Esophagus muscularis mucosa (tissue), 4 donors: ENCODE measurements at regions not wholly inside any gene's neighbourhood (a gene's known extent, or its start where the extent isn't known, plus 50 kb on each side); places are given as distances from the start of the nearest gene placed in this dataset.

ENCODE experiments used
- DNase-seq: peaks from one replicate; pipeline ENCODE4 v3.0.0-alpha.2; 2017; ENCODE audit errors: extremely low spot score
- H3K27ac ChIP-seq, 4 donors: fragments of 200-600 bp; sonication (generic); replicated peaks in 1 of 4; 1 replicate in 3 of 4; 2 replicates in 1 of 4; pipeline ENCODE4 v1.5.1; 2016 to 2019; ENCODE audit warnings: mild to moderate bottlenecking in 1 of 4
- H3K27me3 ChIP-seq, 4 donors: fragments of 200-600 bp; sonication (generic); one replicate each; pipeline versions ENCODE4 v1.5.1 to v1.6.0; 2016 to 2019
- H3K36me3 ChIP-seq, 4 donors: fragments of 200-600 bp; sonication (generic); one replicate each; pipeline ENCODE4 v1.5.1; 2016 to 2019
- H3K4me1 ChIP-seq, 4 donors: fragments of 200-600 bp; sonication (generic); one replicate each; pipeline ENCODE4 v1.5.1; 2016 to 2019
- H3K4me3 ChIP-seq, 4 donors: fragments of 200-600 bp; sonication (generic); 1 replicate in 2 of 4; 2 replicates in 2 of 4; pipeline ENCODE4 v1.5.1; 2016 to 2019; ENCODE audit warnings: mild to moderate bottlenecking in 4 of 4, moderate library complexity in 1 of 4
- H3K9me3 ChIP-seq, 4 donors: fragments of 200-600 bp; sonication (generic); 1 replicate in 3 of 4; 2 replicates in 1 of 4; pipeline ENCODE4 v1.5.1; 2016 to 2019
- EP300 ChIP-seq: sonication (generic); formaldehyde crosslinking; IDR thresholded peaks from one replicate; pipeline ENCODE4 v1.6.1; 2017; ENCODE audit warnings: antibody characterized with exemption
- POLR2A ChIP-seq: fragments of 450-650 bp; IDR thresholded peaks from one replicate; pipeline ENCODE4 v1.6.1; 2017; ENCODE audit warnings: antibody characterized with exemption, moderate library complexity, mild to moderate bottlenecking, low read depth
- POLR2AphosphoS5 ChIP-seq, 2 donors: sonication (generic); formaldehyde crosslinking; IDR thresholded peaks; one replicate each; pipeline ENCODE4 v1.6.1; 2017; ENCODE audit warnings: antibody characterized with exemption in 2 of 2
- WGBS: methylation state at CpG from one replicate; pipeline ENCODE4 v1.1.5; 2018; 5-methylcytosine and 5-hydroxymethylcytosine counted together
- intact Hi-C: fragments of 100-400 bp; cut with DNase I; formaldehyde crosslinking; loops from one replicate; pipeline ENCODE4 v1.15.1; 2023
- TF ChIP-seq, protein P1 (sequence below), 3 experiments: fragments of 200-600 bp in 2 of 3; fragments of 450-650 bp in 1 of 3; sonication (generic) in 2 of 3; IDR thresholded peaks; one replicate each; pipeline ENCODE4 v1.5.1; 2017 to 2019; ENCODE audit warnings: antibody characterized with exemption in 3 of 3, mild to moderate bottlenecking in 2 of 3, moderate library complexity in 1 of 3

DNA sequence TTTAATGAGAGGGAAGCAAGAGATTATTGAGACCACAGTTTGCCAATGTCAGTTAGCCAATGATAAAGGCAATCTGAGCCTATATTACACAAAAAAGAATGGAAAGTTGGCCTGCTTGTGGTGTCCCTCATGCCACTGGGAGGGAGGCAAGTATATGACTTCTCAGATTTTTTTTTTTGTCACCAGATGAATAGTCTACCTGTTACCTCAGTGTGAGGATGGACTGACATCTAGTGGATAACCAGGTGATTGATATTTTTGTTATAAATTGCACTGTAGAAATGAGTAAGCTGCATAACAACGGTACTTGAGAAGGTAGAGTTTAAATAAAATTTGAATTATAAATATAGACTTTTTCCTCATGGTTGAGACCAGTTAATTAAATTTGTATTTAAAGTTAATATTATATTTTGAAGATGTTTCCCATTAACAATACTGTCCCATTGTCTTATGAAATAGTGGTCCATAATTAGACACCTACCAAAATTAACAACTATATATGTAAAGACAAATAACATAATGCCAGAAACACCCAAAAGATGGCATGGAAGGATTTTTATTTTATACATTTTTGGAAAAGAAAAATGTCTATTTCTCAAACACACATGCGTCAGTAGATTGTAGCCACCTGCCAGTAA, 237.8 kb upstream of the GADL1 start:
- no peaks in the 10 kb centered on the region for H3K4me1 ChIP-seq
- no peaks in the 10 kb centered on the region for H3K9me3 ChIP-seq
- no peaks in the 10 kb centered on the region for H3K27me3 ChIP-seq
- WGBS = 88% methylated on average over 2 of the region's 2 CpGs
- TF ChIP-seq POLR2A (no peak), POLR2AphosphoS5 (IDR thresholded peaks at IDR 0.05) (no peak), EP300 (no peak)
- TF ChIP-seq, protein P1, sequence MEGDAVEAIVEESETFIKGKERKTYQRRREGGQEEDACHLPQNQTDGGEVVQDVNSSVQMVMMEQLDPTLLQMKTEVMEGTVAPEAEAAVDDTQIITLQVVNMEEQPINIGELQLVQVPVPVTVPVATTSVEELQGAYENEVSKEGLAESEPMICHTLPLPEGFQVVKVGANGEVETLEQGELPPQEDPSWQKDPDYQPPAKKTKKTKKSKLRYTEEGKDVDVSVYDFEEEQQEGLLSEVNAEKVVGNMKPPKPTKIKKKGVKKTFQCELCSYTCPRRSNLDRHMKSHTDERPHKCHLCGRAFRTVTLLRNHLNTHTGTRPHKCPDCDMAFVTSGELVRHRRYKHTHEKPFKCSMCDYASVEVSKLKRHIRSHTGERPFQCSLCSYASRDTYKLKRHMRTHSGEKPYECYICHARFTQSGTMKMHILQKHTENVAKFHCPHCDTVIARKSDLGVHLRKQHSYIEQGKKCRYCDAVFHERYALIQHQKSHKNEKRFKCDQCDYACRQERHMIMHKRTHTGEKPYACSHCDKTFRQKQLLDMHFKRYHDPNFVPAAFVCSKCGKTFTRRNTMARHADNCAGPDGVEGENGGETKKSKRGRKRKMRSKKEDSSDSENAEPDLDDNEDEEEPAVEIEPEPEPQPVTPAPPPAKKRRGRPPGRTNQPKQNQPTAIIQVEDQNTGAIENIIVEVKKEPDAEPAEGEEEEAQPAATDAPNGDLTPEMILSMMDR (IDR thresholded peaks at IDR 0.05) = peak; percentile 38 to 53 (median 43)
- intact Hi-C loops = loop anchor here (5.0 to 10.0 kb wide), 2 partner anchors 355 to 1087 kb away; no protein-coding TSS in a partner anchor
- no peak overlapping the region for H3K27ac ChIP-seq
- H3K4me3 ChIP-seq = no peak overlapping the region
- no peaks in the 10 kb centered on the region for H3K36me3 ChIP-seq
- DNase-seq = no peak

DNA sequence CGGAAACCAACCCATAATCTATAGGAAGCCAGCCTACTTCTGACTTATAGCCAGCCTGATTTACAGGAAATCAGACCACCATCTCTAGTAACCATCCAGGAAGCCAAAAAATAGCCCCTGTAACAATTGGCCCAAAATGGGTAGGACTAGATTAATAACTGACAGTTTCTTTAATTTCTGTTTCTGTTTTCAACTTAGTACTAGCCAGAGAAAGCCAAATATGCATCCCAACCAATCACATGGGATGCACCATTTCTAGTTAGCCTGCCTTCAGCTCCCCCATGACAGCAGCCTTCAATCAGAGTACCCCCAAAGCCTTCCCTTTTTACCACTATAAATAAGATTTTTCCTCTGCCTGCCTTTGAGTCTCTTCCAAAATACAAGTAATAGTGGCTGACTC, 239.1 kb upstream of the GADL1 start:
- no peaks in the 10 kb centered on the region for H3K36me3 ChIP-seq
- intact Hi-C loops = loop anchor here (5.0 to 10.0 kb wide), 2 partner anchors 356 to 1089 kb away; no protein-coding TSS in a partner anchor
- no peaks in the 10 kb centered on the region for H3K4me1 ChIP-seq
- H3K27ac ChIP-seq = no peak overlapping the region
- 100% methylated on average over 1 of the region's 1 CpG for WGBS
- no peak overlapping the region for H3K4me3 ChIP-seq
- TF ChIP-seq POLR2A (no peak), EP300 (no peak), POLR2AphosphoS5 (IDR thresholded peaks at IDR 0.05) (no peak)
- TF ChIP-seq, protein P1 (IDR thresholded peaks at IDR 0.05) = no peak
- no peaks in the 10 kb centered on the region for H3K27me3 ChIP-seq
- no peak for DNase-seq
- H3K9me3 ChIP-seq = no peaks in the 10 kb centered on the region

DNA sequence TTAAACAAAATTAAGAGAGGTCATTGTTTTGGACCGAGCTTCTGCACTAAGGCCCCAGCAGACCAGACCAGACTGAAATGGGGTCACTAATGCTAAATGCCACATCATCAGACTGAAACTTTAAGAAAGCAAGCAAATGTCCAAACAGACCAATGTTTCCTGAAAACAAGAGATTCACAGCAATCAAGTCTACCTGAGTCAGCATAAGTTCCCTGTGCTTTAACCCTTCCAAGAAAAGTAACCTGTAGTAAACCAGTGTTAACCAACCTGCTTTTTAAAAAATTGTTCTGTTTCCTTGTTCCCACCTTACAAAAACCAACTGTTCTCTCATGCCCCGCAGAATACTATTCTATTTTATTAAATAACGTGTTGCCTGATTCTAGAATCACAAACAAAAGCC, 241.1 kb upstream of the GADL1 start:
- no peaks in the 10 kb centered on the region for H3K4me1 ChIP-seq
- DNase-seq = no peak
- no peaks in the 10 kb centered on the region for H3K9me3 ChIP-seq
- 90% methylated on average over 3 of the region's 3 CpGs for WGBS
- H3K36me3 ChIP-seq = no peaks in the 10 kb centered on the region
- intact Hi-C loops = loop anchor here (10.0 kb wide), 1 partner anchor 1091 kb away; no protein-coding TSS in a partner anchor
- TF ChIP-seq, protein P1 (IDR thresholded peaks at IDR 0.05) = no peak
- no peak for TF ChIP-seq POLR2A
- TF ChIP-seq POLR2AphosphoS5 (IDR thresholded peaks at IDR 0.05) = no peak
- TF ChIP-seq EP300 = no peak
- no peak overlapping the region for H3K27ac ChIP-seq
- H3K27me3 ChIP-seq = no peaks in the 10 kb centered on the region
- no peak overlapping the region for H3K4me3 ChIP-seq

DNA sequence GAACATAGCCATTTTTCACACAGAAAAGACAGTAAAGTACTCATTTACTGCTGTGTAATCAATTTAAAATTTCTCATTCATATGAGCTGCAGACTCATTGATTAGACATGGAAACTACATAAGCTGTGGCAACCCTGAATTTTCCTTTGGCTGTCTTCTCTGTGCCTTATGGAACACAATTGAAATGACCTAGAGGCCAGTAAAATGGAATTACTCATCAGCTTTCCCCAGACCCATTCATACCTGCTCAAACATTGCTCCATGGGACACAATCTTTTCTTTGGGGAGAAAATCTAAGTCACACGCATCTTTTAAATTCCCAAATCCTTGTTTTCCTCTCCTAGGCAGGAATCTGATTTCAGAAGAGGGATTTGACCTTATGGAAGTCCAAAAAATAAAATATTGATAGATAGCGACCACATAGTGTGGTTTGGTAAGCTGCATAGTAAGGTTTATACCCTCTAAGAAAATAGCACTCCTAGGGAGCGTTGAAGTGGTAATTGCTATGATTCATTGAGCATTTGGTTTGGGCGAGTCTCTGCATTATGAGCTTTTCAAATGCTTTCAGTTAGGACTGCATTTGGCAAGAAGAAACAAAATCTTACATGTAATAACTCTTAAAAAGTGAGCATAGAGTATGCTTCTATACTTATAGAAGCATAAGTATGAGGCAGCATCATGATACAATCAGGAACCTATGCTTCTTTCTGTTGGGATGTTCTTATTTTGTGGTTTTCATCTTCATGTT, 243.4 kb upstream of the GADL1 start:
- intact Hi-C loops = loop anchor here (10.0 kb wide), 1 partner anchor 1093 kb away; no protein-coding TSS in a partner anchor
- no peak overlapping the region for H3K27ac ChIP-seq
- H3K36me3 ChIP-seq = no peaks in the 10 kb centered on the region
- no peaks in the 10 kb centered on the region for H3K9me3 ChIP-seq
- H3K4me1 ChIP-seq = no peaks in the 10 kb centered on the region
- no peak for TF ChIP-seq POLR2AphosphoS5 (IDR thresholded peaks at IDR 0.05)
- TF ChIP-seq, protein P1 (IDR thresholded peaks at IDR 0.05) = no peak
- no peak for TF ChIP-seq POLR2A
- TF ChIP-seq EP300 = no peak
- DNase-seq = no peak
- no peak overlapping the region for H3K4me3 ChIP-seq
- 96% methylated on average over 4 of the region's 4 CpGs for WGBS
- H3K27me3 ChIP-seq = no peaks in the 10 kb centered on the region
